ENCODE measurements at regions not wholly inside any gene's neighbourhood (a gene's known extent, or its start where the extent isn't known, plus 50 kb on each side); places are given as distances from the start of the nearest gene placed in this dataset.

- H3K23me2 ChIP-seq (ENCODE audit: insufficient read length, low read depth, low read length, poor library complexity, severe bottlenecking) = no peaks in the 10 kb centered on the region
- peak overlapping the region; percentile 36 for H2AFZ ChIP-seq (ENCODE audit: low read length)
- H4K8ac ChIP-seq (replicated peaks; ENCODE audit: insufficient read length, low read depth, low read length) = no peak overlapping the region
- H3K23ac ChIP-seq (ENCODE audit: insufficient read length, low read depth, low read length) = no peak overlapping the region
- H4K20me1 ChIP-seq (ENCODE audit: control insufficient read depth, insufficient read depth, insufficient read length) = no peaks in the 10 kb centered on the region
- no peaks in the 10 kb centered on the region for H3K4me1 ChIP-seq (ENCODE audit: insufficient read depth, low read length)
- no CpG with 5 or more reads among the region's 1 CpG for WGBS (ENCODE audit: extremely low coverage, insufficient read length, low lambda C conversion rate)
- Mint-ChIP-seq H3K4me1 (peaks cover 9 to 20% of the 10 kb centered on the region in 2 experiments), H3K27me3 (ENCODE audit: low read depth) (no peaks in the 10 kb centered on the region; the same call in 1 of the 2 replicates), H3K27ac (no peak overlapping the region), H3K4me3 (no peak overlapping the region), H3K36me3 (ENCODE audit: insufficient read depth in 1 of 3, low read depth in 3 of 3) (peaks cover 0 to 11% (median 1%) of the 10 kb centered on the region in 3 experiments; a peak in 3 of 7 replicates), H3K9me3 (peaks cover 9 to 13% of the 10 kb centered on the region in 2 experiments)
- H2BK5ac ChIP-seq (ENCODE audit: insufficient read length, low read length) = no peak overlapping the region
- no peak overlapping the region for H2BK15ac ChIP-seq (ENCODE audit: low read depth, low read length)
- no peak overlapping the region for H4K91ac ChIP-seq (ENCODE audit: insufficient read length, low read depth, low read length)
- H3K27ac ChIP-seq (ENCODE audit: insufficient read length, low read depth, low read length) = no peak overlapping the region
- no peaks in the 10 kb centered on the region for H3K9me3 ChIP-seq (ENCODE audit: control insufficient read depth, low read depth, low read length)
- no peak overlapping the region for H3T11ph ChIP-seq (ENCODE audit: low read length)
- H3K79me1 ChIP-seq (ENCODE audit: insufficient read depth, low read depth, low read length, poor library complexity, severe bottlenecking) = no peaks in the 10 kb centered on the region
- no peak overlapping the region for H3K56ac ChIP-seq (ENCODE audit: insufficient read length, low read depth, low read length)
- no peak overlapping the region for H4K5ac ChIP-seq (ENCODE audit: insufficient read length, low read depth, low read length)
- no peak for DNase-seq
- H3K4me2 ChIP-seq (ENCODE audit: insufficient read depth, insufficient read length, low read length) = no peak overlapping the region
- H3K14ac ChIP-seq (ENCODE audit: insufficient read depth, low read length) = no peak overlapping the region
- no peak overlapping the region for H3K18ac ChIP-seq (ENCODE audit: insufficient read length, low read depth, low read length)
- H2AK5ac ChIP-seq (ENCODE audit: insufficient read length, low read length) = no peak overlapping the region
- H3K27me3 ChIP-seq (ENCODE audit: insufficient read depth, low read length) = no peaks in the 10 kb centered on the region
- no peak overlapping the region for H2BK20ac ChIP-seq (ENCODE audit: low read depth, low read length, poor library complexity, severe bottlenecking)
- H3K79me2 ChIP-seq (ENCODE audit: insufficient read depth, low read length) = no peaks in the 10 kb centered on the region
- H3K4ac ChIP-seq (ENCODE audit: low read depth, low read length) = no peak overlapping the region
- H2BK120ac ChIP-seq (ENCODE audit: low read depth, low read length, poor library complexity, severe bottlenecking) = no peak overlapping the region
- H2BK12ac ChIP-seq (ENCODE audit: insufficient read length, low read depth, low read length) = no peak overlapping the region
- H3K9ac ChIP-seq (ENCODE audit: extremely low read depth, insufficient read length, low read length) = no peak overlapping the region
- peak; percentile 62 for TF ChIP-seq CTCF (conservative IDR thresholded peaks at IDR 0.05)
Measured at GRCh38 chr9:80146466-80146865, 574.7 kb downstream of the TLE4 start.

Data from H9 (cell line).